Tibial artery (tissue), 4 donors: ENCODE measurements at regions not wholly inside any gene's neighbourhood (a gene's known extent, or its start where the extent isn't known, plus 50 kb on each side); places are given as distances from the start of the nearest gene placed in this dataset.

Experiments
- DNase-seq, 2 donors: peaks; one replicate each; pipeline ENCODE4 v3.0.0-alpha.2; 2019
- H3K27ac ChIP-seq, 2 donors: fragments of 200-600 bp; sonication (generic) in 1 of 2; 1 replicate in 1 of 2; 2 replicates in 1 of 2; pipeline ENCODE4 v1.5.1; 2018 to 2019; ENCODE audit warnings: mild to moderate bottlenecking in 1 of 2
- H3K27me3 ChIP-seq, 2 donors: fragments of 200-600 bp; sonication (generic) in 1 of 2; one replicate each; pipeline versions ENCODE4 v1.5.1 to v1.6.0; 2016 to 2019
- H3K36me3 ChIP-seq, 3 donors: fragments of 200-600 bp; sonication (generic) in 2 of 3; one replicate each; pipeline ENCODE4 v1.5.1; 2016 to 2019; ENCODE audit warnings: mild to moderate bottlenecking in 2 of 3
- H3K4me1 ChIP-seq, 4 donors: fragments of 200-600 bp; sonication (generic) in 2 of 4; 1 replicate in 3 of 4; 2 replicates in 1 of 4; pipeline ENCODE4 v1.5.1; 2016 to 2019
- H3K4me3 ChIP-seq, 2 donors: fragments of 200-600 bp; sonication (generic) in 1 of 2; 1 replicate in 1 of 2; 2 replicates in 1 of 2; pipeline ENCODE4 v1.5.1; 2018 to 2019; ENCODE audit warnings: mild to moderate bottlenecking in 2 of 2
- H3K9me3 ChIP-seq, 3 donors: fragments of 200-600 bp; sonication (generic) in 1 of 3; one replicate each; pipeline ENCODE4 v1.5.1; 2016 to 2019
- intact Hi-C: fragments of 100-400 bp; cut with DNase I; formaldehyde crosslinking; loops from one replicate; pipeline ENCODE4 v1.15.0; 2023; ENCODE audit warnings: low total_unique reads
- TF ChIP-seq, protein P1 (sequence below), 2 experiments: fragments of 200-600 bp in 1 of 2; fragments of 450-650 bp in 1 of 2; IDR thresholded peaks; one replicate each; pipeline ENCODE4 v1.5.1; 2017 to 2019; ENCODE audit warnings: antibody characterized with exemption in 2 of 2, mild to moderate bottlenecking in 1 of 2, moderate library complexity in 1 of 2

GRCh38 chr13:24083722-24084421 lies 76.6 kb upstream of the SPATA13 start:
- no peaks in the 10 kb centered on the region for H3K27me3 ChIP-seq
- no peaks in the 10 kb centered on the region for H3K36me3 ChIP-seq
- no peaks in the 10 kb centered on the region for H3K9me3 ChIP-seq
- TF ChIP-seq, protein P1, sequence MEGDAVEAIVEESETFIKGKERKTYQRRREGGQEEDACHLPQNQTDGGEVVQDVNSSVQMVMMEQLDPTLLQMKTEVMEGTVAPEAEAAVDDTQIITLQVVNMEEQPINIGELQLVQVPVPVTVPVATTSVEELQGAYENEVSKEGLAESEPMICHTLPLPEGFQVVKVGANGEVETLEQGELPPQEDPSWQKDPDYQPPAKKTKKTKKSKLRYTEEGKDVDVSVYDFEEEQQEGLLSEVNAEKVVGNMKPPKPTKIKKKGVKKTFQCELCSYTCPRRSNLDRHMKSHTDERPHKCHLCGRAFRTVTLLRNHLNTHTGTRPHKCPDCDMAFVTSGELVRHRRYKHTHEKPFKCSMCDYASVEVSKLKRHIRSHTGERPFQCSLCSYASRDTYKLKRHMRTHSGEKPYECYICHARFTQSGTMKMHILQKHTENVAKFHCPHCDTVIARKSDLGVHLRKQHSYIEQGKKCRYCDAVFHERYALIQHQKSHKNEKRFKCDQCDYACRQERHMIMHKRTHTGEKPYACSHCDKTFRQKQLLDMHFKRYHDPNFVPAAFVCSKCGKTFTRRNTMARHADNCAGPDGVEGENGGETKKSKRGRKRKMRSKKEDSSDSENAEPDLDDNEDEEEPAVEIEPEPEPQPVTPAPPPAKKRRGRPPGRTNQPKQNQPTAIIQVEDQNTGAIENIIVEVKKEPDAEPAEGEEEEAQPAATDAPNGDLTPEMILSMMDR (IDR thresholded peaks at IDR 0.05), result no peak
- no peak overlapping the region for H3K4me3 ChIP-seq
- no peak overlapping the region for H3K27ac ChIP-seq
- DNase-seq, result no peak
- peaks cover 0 to 4% (median 0%) of the 10 kb centered on the region in 4 donors for H3K4me1 ChIP-seq
- intact Hi-C loops, result no loop called here

DNA sequence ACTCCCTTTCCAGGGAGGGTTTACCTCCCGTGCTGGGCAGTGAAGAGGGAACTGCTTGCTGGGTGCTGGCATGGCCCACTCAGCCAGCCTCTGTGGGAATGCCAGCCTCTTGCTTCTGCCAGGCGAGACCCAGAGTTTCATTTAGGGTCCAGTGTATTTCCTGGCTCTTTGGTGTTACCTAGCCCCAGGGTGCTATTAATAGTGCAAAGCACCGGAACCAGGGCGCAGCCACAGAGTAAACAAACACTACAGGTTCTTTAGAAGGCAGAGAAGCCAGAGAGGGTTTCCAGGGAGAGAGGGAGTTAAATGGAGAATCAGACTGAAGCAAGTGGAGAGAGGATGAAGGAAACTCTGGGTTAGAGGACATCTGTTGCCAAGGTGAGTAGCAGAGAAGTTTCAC lies 74.9 kb upstream of the SPATA13 start:
- no peak overlapping the region for H3K27ac ChIP-seq
- TF ChIP-seq, protein P1 (IDR thresholded peaks at IDR 0.05), result no peak
- no peaks in the 10 kb centered on the region for H3K36me3 ChIP-seq
- intact Hi-C loops, result no loop called here
- H3K27me3 ChIP-seq, result no peaks in the 10 kb centered on the region
- no peak overlapping the region for H3K4me3 ChIP-seq
- no peaks in the 10 kb centered on the region for H3K9me3 ChIP-seq
- H3K4me1 ChIP-seq, result peaks cover 0 to 4% (median 0%) of the 10 kb centered on the region in 4 donors
- DNase-seq, result no peak

DNA sequence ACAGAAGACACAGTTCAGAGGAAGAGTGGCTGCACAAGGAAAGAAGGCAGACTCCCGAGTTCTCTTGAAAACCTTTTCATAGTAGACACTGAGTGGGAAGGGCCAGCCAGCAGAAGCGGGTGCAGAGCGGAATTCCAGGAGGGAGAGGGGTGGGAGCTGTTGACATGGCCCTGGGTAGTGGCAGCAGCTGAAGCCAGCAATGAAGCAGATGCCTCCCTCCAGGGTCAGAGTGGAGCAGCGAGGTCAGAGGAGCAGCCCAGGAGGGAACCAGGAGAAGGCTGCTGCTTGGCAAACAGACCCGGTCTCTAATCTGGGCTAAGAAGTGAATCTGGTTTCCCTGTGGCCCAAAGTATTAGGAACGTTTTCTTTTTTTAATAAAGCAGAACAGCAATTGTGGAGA lies 73.9 kb upstream of the SPATA13 start:
- TF ChIP-seq, protein P1 (IDR thresholded peaks at IDR 0.05), result no peak
- peaks cover 0 to 4% (median 0%) of the 10 kb centered on the region in 4 donors for H3K4me1 ChIP-seq
- H3K27ac ChIP-seq, result no peak overlapping the region
- no peak for DNase-seq
- H3K36me3 ChIP-seq, result no peaks in the 10 kb centered on the region
- H3K4me3 ChIP-seq, result no peak overlapping the region
- intact Hi-C loops, result no loop called here
- no peaks in the 10 kb centered on the region for H3K27me3 ChIP-seq
- H3K9me3 ChIP-seq, result no peaks in the 10 kb centered on the region

DNA sequence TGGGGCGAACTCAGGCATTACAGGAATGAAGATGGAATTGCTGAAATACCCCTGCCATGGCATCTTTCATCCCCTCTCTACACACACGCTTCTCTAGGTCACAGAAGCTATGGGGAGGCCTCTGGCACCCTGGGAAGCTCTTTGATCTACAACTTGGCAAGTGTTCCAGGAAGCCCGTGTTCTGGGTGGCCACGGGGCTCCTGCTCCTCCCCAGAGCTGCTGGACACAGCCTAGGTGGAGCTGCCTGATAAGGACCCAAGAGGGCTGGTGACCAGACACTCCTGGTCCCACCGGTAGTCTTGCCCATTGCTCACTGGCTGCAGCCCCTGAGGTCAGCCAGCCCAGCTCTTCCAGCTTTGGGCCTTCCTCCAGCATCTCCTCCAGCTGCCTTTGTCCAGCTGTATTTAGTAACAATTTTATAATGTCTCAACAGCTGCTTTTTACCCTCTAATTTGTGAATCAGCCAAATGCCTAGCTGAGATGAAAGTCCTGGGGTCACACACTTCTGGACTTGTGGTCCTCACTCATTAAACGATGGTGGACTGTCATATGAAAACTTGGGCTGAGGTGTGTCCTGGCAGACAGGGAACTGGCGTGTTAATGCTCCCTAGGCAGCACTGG lies 72.8 kb upstream of the SPATA13 start:
- no peak overlapping the region for H3K4me3 ChIP-seq
- no peak for DNase-seq
- no peaks in the 10 kb centered on the region for H3K36me3 ChIP-seq
- TF ChIP-seq, protein P1 (IDR thresholded peaks at IDR 0.05), result no peak
- H3K27me3 ChIP-seq, result no peaks in the 10 kb centered on the region
- intact Hi-C loops, result no loop called here
- no peak overlapping the region for H3K27ac ChIP-seq
- no peaks in the 10 kb centered on the region for H3K9me3 ChIP-seq
- H3K4me1 ChIP-seq, result peaks cover 0 to 5% (median 2%) of the 10 kb centered on the region in 4 donors

- Histone ChIP-seq H3K9me3 (no peaks in the 10 kb centered on the region), H3K4me1 (peaks cover 0 to 5% (median 2%) of the 10 kb centered on the region in 4 donors), H3K4me3 (no peak overlapping the region), H3K27ac (no peak overlapping the region), H3K36me3 (no peaks in the 10 kb centered on the region), H3K27me3 (no peaks in the 10 kb centered on the region)
- TF ChIP-seq, protein P1 (IDR thresholded peaks at IDR 0.05), result no peak
- no peak for DNase-seq
- intact Hi-C loops, result no loop called here
These were observed 70.5 kb upstream of the SPATA13 start for GRCh38 chr13:24090049-24090448.
